Sigmoid colon (tissue), 4 donors: ENCODE measurements at regions not wholly inside any gene's neighbourhood (a gene's known extent, or its start where the extent isn't known, plus 50 kb on each side); places are given as distances from the start of the nearest gene placed in this dataset.

Experiments
- EP300 ChIP-seq, 4 donors: sonication (generic); formaldehyde crosslinking; IDR thresholded peaks; one replicate each; pipeline ENCODE4 v1.6.1; 2017; ENCODE audit warnings: antibody characterized with exemption in 4 of 4
- POLR2A ChIP-seq, 2 donors: fragments of 450-650 bp; IDR thresholded peaks; one replicate each; pipeline ENCODE4 v1.6.1; 2016; ENCODE audit warnings: antibody characterized with exemption in 2 of 2, mild to moderate bottlenecking in 2 of 2, moderate library complexity in 2 of 2
- POLR2AphosphoS5 ChIP-seq, 4 donors: sonication (generic); formaldehyde crosslinking; IDR thresholded peaks; one replicate each; pipeline ENCODE4 v1.6.1; 2017; ENCODE audit warnings: antibody characterized with exemption in 4 of 4
- TF ChIP-seq, protein P1 (sequence below), 4 experiments: fragments of 450-650 bp in 3 of 4; fragments of 200-600 bp in 1 of 4; IDR thresholded peaks; one replicate each; pipeline ENCODE4 v1.5.1; 2016 to 2019; ENCODE audit warnings: antibody characterized with exemption in 4 of 4, mild to moderate bottlenecking in 3 of 4, moderate library complexity in 2 of 4

DNA sequence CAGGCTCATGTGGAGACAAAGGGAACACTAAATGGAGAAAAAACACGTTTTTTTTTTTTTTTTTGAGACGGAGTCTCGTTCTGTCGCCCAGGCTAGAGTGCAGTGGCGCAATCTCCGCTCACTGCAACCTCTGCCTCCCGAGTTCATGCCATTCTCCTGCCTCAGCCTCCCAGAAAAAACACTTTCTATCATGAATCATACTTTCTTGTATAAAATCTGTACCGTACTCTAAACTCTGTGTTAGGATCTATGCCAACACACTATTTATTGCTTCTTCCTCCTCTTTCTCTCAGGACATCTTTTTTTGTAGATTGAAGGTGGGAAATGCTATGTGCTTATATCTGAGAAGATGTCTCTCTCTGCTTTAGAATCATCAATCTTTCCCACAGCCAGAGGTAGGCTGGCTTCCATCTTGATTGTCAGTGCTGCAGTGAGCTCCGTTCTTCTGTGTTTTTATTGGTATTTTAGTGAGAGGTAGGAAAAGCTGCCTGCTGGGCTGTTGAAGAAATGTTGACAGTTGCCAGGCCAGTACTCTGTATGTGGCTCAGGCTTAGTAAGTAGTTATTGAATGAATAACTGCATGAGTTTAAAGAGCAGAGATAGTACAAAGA is 101.1 kb downstream of the GPR85 start:
- TF ChIP-seq, protein P1, sequence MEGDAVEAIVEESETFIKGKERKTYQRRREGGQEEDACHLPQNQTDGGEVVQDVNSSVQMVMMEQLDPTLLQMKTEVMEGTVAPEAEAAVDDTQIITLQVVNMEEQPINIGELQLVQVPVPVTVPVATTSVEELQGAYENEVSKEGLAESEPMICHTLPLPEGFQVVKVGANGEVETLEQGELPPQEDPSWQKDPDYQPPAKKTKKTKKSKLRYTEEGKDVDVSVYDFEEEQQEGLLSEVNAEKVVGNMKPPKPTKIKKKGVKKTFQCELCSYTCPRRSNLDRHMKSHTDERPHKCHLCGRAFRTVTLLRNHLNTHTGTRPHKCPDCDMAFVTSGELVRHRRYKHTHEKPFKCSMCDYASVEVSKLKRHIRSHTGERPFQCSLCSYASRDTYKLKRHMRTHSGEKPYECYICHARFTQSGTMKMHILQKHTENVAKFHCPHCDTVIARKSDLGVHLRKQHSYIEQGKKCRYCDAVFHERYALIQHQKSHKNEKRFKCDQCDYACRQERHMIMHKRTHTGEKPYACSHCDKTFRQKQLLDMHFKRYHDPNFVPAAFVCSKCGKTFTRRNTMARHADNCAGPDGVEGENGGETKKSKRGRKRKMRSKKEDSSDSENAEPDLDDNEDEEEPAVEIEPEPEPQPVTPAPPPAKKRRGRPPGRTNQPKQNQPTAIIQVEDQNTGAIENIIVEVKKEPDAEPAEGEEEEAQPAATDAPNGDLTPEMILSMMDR (IDR thresholded peaks at IDR 0.05) = no peak
- TF ChIP-seq EP300 (IDR thresholded peaks at IDR 0.05) = peak in 3 of 4 donors; percentile 5 to 44 (median 38)
- no peak for TF ChIP-seq POLR2A (IDR thresholded peaks at IDR 0.05)
- TF ChIP-seq POLR2AphosphoS5 (IDR thresholded peaks at IDR 0.05) = peak; percentile 79 to 94 (median 83)
